Effector CD8-positive, alpha-beta T cell (primary cell): ENCODE measurements at regions not wholly inside any gene's neighbourhood (a gene's known extent, or its start where the extent isn't known, plus 50 kb on each side); places are given as distances from the start of the nearest gene placed in this dataset.
"Not testable (repeated sequence)": the region's sequence is repeated elsewhere in the genome, so short reads cannot be mapped to it uniquely, and the experiment has no call there.

Experiments
- DNase-seq: peaks from one replicate; lab custom pipeline; 2025; lab: John Stamatoyannopoulos, UW

DNA sequence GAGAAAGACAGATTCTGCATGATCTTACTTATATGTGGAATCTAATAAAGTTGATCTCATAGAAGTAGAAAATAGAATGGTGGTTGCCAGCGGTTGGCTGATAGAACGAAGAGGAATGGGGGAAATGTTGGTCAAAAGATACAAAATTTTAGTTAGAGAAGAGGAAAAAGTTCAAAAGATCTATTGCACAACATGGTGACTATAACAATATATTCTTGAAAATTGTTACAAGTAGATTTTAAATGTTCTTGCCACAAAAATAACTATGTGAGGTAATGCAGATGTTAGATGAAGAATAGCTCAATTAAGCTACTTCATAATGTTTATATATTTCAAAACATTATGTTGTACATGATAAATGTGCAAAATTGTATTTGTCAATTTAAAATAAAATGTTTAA, 112.3 kb upstream of the SMIM30 start:
- no peak for DNase-seq

DNA sequence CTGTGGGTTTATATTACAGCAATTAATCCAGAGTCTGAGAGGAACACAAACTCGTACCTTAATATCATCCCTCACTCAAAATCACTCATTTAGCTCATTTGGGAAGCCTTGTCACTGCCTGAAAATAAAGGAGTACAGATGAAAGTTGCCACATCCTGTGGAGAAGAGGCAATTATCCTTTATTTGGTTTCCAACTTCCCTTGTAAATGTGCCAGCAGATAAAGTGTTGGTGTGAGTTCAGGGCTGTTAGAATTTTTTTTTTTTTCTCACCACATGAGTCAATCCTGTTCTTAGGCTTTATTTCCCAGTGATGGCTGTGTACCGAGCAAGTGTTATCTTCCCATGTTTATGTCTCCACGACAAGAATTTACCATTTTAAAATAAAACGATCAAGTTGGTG, 99.0 kb upstream of the SMIM30 start:
- no peak for DNase-seq

DNA sequence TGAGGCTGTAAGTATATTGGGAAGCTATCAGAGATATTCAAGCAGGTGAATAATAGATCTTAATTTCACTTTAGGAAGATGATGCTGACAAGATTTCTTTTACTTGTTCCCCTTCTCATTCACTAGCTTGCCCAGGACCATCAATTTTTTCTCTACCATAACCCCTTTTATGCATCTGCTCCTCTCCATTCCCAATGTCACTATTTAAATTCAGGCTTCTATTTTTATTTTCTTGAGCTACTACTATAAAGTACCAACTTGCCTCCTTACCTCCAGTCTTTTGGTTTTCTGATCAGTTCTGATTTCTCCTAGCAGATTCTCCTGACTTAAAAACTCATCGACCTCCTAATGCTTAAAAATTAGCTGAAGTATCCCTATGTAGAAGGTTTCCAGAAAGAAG, 97.7 kb upstream of the SMIM30 start:
- no peak for DNase-seq

DNA sequence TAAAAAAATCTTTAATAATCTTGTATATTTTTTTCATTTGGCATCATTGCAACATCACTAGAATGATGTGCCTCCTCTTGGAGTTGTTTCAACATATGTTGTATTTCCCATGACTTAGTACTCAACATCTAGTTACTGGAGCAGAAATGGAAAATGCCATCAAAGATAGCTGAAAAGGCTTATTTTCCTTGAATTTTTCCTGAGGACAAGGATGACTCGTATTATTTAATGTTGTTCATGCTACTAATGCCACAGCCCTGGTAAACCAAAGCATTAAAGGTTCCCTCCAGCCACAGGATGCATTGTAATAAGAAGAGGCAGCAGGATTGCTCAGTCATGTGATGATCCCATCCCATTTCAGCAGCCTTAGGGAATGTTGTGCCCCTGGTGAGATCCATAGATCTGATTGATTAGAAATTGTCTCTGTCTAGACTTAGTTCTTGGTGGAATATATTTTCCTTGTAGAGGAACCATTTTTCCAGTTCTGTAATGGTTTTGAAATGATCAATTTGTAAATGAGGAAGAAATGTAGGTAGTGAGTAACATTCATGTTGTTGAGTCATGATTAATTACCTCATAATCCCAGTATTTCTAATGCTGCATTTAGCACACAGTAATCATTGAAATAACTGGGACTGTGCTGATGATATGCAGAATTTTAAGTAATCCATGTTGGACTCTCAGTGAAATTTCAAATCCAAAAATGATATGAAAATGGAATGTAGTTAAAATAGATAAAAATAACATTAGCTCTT, 91.3 kb upstream of the SMIM30 start:
- DNase-seq = no peak

DNA sequence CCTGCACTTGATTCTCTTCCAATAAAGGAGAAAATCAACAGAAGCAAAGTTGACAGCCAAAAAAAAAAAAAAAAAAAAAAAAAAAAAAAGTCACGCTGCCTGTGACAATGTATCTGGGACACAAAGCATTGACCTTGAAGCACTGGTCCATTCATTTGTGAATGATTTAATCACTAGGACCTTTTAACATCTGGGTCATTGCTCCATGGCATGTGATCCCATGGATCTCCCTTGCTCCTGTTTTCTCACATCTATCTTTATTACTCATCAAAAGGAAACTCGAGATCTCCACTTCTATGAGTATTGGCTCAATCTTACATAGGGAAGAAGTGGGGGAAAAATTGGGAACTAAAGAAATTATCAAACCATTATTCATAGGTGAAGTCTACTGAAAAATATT, 89.6 kb upstream of the SMIM30 start:
- no peak for DNase-seq

DNA sequence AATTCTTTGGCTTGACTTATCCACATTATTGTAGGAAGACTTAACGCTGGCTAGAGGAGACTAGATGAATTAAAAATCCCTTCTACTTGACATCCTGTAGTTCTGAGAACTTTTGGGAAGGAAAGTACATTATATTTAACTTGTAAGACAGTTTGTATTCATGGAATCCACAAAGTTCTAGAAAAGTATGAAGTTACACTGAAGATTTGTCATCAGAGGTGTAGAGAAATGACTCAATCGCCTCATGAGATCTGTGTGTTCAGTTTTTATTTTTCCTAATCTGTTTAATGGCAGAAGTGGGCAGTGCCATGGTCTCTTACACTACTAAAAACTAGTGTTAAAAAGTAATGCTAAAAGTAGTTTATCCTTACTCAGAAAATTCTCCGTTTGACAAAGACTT, 89.1 kb upstream of the SMIM30 start:
- no peak for DNase-seq

DNA sequence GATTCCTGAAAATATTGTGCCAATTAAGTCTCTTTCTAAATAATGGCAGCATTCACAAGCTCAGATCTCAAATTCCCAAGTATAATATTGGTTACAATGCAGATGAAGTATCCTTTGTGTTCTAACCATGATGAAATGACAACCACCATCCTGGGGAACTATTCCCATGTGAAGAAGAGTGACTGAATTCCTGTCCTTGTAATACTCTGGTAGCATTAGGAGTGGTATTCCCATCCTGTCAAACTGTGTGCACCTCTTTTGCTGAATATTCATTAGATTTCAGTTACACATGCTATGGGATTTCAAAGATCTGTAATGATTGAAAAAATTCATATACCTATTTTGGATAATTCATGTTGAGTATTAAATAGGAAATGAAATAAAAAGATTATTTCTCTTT, 86.1 kb upstream of the SMIM30 start:
- no peak for DNase-seq

DNA sequence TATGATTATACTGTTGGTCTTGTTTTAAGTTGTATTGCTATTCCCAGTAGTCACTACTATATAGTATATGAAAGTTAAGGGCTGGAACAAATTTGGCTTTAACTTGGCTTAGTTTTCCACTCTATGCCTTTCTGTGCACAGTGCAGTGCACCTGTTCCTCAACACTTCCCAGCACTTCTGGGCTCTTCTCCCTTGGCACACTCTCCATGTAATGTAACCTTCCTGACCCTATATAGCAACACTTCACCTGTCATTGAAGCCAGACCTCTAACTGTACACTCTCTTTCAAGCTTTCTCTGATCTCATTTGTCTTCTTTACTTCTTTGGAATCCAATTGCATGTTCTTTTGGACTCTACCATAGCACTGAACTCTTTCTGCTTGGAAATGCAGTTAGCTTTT, 83.9 kb upstream of the SMIM30 start:
- no peak for DNase-seq

DNA sequence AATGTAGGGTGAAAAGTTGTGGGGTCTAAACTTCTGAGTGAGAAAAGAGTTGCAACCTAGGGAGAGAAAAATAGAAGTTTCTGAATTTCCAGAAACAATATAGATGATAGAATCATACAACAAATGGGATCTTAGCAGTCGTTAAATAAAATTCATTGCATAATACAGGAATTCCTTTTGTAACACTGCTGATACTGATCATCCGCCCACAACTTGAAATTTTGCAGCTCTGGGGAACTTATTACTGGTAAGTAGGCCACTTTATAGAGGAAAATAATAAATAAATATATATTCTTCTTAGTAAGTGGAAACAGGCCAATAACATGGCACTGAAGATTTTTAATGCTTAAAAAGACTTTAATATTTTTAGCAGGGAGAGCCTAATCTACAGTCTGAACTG, 81.9 kb upstream of the SMIM30 start:
- no peak for DNase-seq

DNA sequence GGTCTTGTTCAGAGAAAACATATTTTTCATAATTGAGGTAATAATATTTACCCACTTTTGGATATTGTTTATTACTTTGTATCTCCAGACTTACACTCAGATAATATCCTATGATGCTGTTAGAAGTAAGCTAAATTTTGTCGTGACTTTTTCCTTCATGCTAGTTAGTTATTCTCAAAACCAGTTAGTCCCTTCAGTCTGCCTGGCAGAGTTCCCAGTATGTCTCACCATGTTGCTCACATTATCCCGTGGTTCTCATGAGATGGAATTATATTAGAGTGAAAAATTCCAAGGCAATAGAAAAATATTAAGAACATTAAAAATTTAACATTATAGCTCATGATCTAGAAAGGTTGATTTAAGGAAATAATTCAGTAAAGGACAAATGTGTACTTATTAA, 81.5 kb upstream of the SMIM30 start:
- DNase-seq = no peak

DNA sequence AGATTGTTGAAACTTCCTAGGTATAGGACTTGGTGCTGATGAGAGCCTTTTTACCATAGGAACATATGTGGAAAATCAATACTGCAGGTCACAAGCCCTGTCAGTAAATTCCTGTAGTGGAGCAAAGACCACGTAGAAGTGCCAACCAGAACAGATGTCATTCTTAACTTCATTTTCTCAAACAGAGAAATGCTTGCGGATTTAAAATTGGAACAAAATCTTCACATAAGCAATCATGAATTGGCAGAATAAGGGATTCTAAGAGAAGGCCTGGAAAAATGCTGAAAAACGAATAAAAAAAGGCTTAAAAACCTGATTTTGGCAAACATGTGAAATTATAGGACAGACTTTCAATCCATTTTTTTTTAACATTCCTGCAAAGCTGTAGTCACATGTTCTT, 80.8 kb upstream of the SMIM30 start:
- no peak for DNase-seq

DNA sequence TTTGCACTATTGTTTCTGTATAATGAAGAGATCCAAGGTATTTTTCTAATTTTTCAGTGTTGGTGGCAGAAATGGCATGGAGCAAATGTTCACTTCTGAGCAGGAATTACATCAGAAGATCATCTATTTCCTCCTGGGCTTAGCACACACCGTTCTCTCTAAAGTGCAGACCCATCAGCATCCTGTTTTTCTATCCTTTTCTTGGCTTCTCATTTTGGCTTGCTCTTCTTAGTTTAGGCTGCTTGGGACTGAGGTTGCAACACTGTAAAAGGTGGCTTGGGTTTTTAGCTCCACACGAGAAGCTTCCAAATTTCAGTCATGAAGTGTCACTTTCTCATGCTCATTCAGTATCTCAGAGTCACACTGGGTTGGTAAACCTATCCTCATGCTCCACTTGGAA, 79.9 kb upstream of the SMIM30 start:
- no peak for DNase-seq

DNA sequence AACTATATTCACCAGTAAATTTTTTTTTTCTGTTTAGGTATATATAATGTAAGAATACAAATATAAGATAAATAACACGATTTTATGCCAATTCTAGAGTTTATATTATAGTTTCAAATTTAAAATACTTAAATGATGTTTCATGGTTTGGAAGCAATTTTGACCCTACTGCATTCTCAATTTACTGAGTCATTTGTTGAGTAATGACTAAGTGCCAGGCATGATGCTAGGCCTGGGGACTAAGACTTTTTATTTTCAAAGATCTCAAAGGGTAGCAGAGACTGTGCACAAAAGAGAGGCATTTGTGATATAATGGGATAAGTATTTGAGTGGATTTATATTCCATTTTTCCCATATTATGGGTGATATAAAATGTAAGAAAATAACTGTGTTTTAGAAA, 78.9 kb upstream of the SMIM30 start:
- DNase-seq = no peak

DNA sequence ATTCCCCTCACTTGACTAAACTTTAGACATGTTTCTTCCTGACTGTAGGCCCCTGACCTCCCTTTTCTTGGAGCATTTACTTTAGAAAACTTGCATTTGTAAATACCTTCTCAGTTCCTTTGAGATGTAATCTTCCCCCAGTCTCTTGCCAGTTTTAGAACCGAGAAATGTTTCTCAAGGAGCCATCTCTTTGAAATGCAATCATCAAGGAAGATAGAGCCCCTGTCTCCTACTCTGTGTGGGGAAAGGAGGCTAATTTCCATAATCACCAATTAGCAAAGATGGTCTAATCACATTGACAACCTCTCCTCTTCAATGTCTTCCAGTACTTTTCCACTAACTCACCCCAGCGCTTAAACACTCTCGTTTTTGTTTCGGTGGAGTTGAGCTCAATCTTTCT, 70.0 kb upstream of the SMIM30 start:
- no peak for DNase-seq

DNA sequence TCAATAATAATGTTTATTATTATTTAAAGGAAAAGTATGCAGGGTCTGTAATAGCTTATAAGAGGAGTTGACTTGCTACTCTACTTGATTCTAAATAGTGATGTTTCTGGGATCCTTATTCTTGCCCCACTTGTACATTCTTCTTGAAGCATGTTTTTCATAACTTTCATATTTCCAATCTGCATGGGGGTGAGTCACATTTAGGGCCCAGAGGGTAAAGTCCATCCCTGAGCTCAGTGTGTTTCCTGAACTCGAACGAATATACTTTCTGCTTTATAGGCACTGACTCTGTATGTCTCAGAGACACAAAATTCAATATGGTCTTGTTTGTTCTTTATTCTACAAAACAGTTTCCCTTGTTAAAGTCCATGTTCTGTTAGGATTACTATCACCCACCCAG, 61.0 kb upstream of the SMIM30 start:
- DNase-seq = no peak

DNA sequence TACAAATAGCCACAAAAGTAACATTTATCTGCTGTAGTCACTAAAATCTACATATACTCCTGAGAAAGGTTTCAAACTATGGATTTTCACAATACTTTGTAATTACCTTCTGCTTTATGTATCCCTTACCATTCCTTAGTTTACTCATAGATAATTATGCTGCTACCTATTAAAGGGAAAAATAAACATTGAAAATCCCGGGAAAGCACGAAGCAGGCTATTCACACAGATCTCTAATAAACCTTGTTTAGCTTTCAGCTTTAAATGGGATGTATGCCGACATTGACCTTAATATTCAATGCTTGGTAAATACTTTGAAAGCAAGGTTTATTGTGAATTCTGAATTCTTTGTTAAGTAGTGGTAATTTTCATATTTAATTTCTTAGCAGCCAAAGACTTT, 58.5 kb upstream of the SMIM30 start:
- DNase-seq = no peak

DNA sequence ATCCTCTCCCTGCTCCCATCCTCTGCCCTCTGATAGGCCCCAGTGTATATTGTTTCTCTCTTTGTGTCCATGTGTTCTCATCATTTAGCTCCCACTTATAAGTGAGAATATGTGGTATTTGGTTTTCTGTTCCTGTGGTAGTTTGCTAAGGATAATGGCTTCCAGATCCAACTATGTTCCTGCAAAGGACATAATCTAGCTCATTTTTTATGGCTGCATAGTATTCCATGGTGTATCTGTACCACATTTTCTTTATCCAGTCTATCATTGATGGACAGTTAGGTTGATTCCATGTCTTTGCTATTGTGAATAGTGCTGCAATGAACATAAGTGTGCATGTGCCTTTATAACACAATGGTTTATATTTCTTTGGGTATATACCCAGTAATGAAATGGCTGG, 57.8 kb upstream of the SMIM30 start:
- not testable (repeated sequence) for DNase-seq

DNA sequence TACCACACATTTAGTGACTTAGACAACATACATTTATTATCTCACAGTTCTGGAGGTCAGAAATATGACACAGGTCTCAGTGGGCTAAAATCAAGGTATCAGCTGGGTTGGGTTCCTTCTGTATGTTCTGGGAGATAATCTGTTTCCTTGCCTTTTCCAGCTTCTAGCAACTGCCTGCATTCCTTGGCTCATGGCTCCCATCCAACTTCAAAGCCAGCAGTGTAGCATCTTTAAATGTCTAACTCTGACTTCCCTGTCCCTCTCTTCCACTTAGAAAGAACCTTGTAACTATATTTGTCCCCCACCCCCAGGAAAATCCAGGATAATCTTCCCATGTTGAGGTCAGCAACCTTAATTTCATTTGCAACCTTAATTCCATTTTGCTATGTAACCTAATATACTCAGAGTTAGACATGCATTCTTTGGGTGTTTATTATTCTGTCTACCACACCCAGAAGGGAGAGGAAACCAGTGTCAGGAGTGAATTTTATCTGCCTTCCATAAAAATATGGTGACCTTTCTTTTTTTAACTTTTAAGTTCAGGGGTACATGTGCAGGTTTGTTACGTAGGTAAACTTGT, 57.3 kb upstream of the SMIM30 start:
- no peak for DNase-seq

DNA sequence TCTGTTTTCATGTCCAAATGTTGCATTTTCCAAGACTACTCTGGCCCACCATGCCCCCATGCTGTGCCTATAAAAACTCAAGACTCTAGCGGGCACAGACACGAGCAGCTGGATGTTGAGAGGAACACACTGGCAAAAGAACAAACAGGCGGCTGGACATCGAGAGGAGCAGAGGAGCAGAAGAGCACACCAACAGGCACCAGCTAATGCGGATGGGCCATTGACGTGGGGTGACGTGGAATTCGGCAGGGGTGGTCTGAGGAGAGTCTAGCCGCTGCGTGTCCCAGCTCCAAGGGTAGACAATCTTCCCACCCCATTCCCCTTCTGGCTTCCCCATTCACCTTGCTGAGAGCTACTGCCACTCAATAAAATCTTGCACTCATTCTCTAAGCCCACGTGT, 54.4 kb upstream of the SMIM30 start:
- DNase-seq = no peak

DNA sequence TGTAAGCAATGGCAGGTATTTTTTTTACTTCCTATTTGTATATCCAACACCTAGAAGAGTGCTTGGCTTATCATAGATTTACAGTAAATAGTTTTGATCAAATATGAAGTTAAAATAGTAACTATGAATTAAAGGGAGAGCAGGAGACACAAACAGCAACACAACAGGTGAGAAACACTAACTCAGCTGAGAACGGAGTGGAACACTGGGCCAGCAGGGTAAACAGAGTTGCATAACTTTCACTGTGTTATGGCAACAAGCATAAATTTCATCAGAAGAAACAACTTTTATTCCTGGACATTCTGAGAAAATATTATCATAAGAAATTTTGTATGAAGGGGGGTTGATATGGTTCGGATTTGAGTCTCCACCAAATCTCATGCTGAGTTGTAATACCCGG, 52.2 kb upstream of the SMIM30 start:
- DNase-seq = no peak
